Pancreas (tissue), 10 donors: ENCODE measurements at regions not wholly inside any gene's neighbourhood (a gene's known extent, or its start where the extent isn't known, plus 50 kb on each side); places are given as distances from the start of the nearest gene placed in this dataset.

Experiments
- ATAC-seq, 4 donors: fragments of 200-7000 bp; cut with Tn5 transposase; one replicate each; pipeline versions ENCODE4 v1.8.0 to v1.9.1; 2020; ENCODE audit warnings: mild to moderate bottlenecking in 4 of 4, moderate library complexity in 4 of 4
- DNase-seq, 6 donors: peaks; one replicate each; pipeline ENCODE4 v3.0.0-alpha.2; 2020
- FAIRE-seq: peaks from 2 replicates; lab custom pipeline; 2012; peaks lifted over from hg19 to GRCh38; lab: Jason Lieb, UNC
- H3K27ac ChIP-seq, 4 donors: fragments of 200-600 bp; sonication (generic); 1 replicate in 3 of 4; 2 replicates in 1 of 4; pipeline versions ENCODE4 v1.5.0 to v1.8.0; 2020
- H3K27me3 ChIP-seq, 4 donors: fragments of 200-600 bp; one replicate each; pipeline ENCODE4 v1.8.0; 2021
- H3K36me3 ChIP-seq, 3 donors: fragments of 200-600 bp; sonication (generic) in 1 of 3; one replicate each; pipeline versions ENCODE4 v1.5.0 to v1.8.0; 2020 to 2021
- H3K4me1 ChIP-seq, 3 donors: fragments of 200-600 bp; one replicate each; pipeline ENCODE4 v1.8.0; 2021
- H3K4me3 ChIP-seq, 4 donors: fragments of 200-600 bp; sonication (generic) in 2 of 4; one replicate each; pipeline versions ENCODE4 v1.5.0 to v1.8.0; 2020 to 2021
- H3K9me3 ChIP-seq, 4 donors: fragments of 200-600 bp; one replicate each; pipeline ENCODE4 v1.8.0; 2021
- WGBS, 2 donors: extraction: QIAGEN DNeasy Blood & Tissue Kit; methylation state at CpG; one replicate each; pipeline ENCODE4 v1.1.7; 2013; 5-methylcytosine and 5-hydroxymethylcytosine counted together
- intact Hi-C, 3 donors: fragments of 100-400 bp; cut with DNase I; formaldehyde crosslinking; loops; one replicate each; pipeline versions ENCODE4 v1.11.1 to v1.14.2; 2022
- TF ChIP-seq, protein P1 (sequence below), 4 donors: fragments of 200-600 bp; sonication (generic) in 3 of 4; IDR thresholded peaks; one replicate each; pipeline versions ENCODE4 v1.5.0 to v1.8.0; 2021; ENCODE audit warnings: antibody characterized with exemption in 4 of 4
- donor health status: healthy with polysubstance abuse.
- donor health status: DM: no; HTN: no; CAD: no; lungs with moderate emphysema.
- donor health status: DM: no; HTN: no; CAD: no.
- donor health status: control.
- donor health status: control.
- donor health status: Bipolar disorder and iron deficiency.
- donor health status: DM: yes; HTN: yes; CAD: no.
- donor health status: DM: no; HTN: no; CAD: no.
- donor health status: DM: no; HTN: no; CAD: no.
- donor health status: DM: yes; HTN: yes; CAD: no.

GRCh38 chr4:149885896-149886295, 70.3 kb upstream of the IQCM start:
- FAIRE-seq, result no peak
- H3K4me1 ChIP-seq, result no peaks in the 10 kb centered on the region

DNA sequence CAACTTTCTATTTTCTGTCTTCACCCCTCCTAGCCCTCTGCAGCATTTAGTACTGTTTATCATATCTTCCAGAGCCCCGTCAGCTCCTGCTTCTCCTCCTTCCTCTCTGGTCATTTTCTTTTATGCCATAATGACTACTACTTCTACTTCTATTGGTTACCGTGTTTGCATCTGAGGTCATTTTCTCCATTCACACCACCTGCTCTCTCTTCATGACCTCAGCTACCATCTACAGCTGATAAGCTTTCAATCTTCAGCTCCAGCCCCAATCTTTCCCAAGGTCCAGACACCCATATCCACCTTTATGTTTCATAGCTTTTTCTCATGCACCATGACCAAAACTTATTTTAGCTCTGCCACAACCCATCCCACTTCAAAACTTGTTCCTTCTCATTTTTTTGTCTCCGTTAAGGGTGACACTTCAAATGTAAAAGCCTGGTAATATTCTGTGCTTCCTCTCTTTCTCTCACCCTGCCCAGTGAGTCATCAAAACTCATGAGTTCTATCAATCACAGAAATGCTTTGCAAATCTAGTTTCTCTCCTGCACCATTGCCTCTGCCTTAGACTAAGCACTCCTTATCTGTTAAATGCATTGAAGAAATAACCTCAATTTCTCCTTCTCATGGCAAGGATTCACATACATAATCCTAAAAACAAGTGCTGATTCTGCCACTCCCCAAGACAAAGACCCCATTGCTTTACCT, 71.3 kb upstream of the IQCM start:
- Histone ChIP-seq H3K27me3 (no peaks in the 10 kb centered on the region), H3K27ac (no peak overlapping the region), H3K4me3 (no peak overlapping the region), H3K9me3 (no peaks in the 10 kb centered on the region), H3K4me1 (no peaks in the 10 kb centered on the region), H3K36me3 (no peaks in the 10 kb centered on the region)
- 51 to 72% methylated on average over 3 of the region's 3 CpGs for WGBS, 2 donors
- TF ChIP-seq, protein P1, sequence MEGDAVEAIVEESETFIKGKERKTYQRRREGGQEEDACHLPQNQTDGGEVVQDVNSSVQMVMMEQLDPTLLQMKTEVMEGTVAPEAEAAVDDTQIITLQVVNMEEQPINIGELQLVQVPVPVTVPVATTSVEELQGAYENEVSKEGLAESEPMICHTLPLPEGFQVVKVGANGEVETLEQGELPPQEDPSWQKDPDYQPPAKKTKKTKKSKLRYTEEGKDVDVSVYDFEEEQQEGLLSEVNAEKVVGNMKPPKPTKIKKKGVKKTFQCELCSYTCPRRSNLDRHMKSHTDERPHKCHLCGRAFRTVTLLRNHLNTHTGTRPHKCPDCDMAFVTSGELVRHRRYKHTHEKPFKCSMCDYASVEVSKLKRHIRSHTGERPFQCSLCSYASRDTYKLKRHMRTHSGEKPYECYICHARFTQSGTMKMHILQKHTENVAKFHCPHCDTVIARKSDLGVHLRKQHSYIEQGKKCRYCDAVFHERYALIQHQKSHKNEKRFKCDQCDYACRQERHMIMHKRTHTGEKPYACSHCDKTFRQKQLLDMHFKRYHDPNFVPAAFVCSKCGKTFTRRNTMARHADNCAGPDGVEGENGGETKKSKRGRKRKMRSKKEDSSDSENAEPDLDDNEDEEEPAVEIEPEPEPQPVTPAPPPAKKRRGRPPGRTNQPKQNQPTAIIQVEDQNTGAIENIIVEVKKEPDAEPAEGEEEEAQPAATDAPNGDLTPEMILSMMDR (IDR thresholded peaks at IDR 0.05), result no peak
- no peak for ATAC-seq
- intact Hi-C loops, result no loop called here
- no peak for FAIRE-seq
- no peak for DNase-seq

More at GRCh38 chr4:149885896-149886295, 70.3 kb upstream of the IQCM start:
- TF ChIP-seq, protein P1 (IDR thresholded peaks at IDR 0.05), result no peak
- H3K27ac ChIP-seq, result no peak overlapping the region
- H3K36me3 ChIP-seq, result no peaks in the 10 kb centered on the region
- ATAC-seq, result no peak
- intact Hi-C loops, result no loop called here
- H3K4me3 ChIP-seq, result no peak overlapping the region
- no peaks in the 10 kb centered on the region for H3K9me3 ChIP-seq
- H3K27me3 ChIP-seq, result no peaks in the 10 kb centered on the region
- DNase-seq, result no peak

DNA sequence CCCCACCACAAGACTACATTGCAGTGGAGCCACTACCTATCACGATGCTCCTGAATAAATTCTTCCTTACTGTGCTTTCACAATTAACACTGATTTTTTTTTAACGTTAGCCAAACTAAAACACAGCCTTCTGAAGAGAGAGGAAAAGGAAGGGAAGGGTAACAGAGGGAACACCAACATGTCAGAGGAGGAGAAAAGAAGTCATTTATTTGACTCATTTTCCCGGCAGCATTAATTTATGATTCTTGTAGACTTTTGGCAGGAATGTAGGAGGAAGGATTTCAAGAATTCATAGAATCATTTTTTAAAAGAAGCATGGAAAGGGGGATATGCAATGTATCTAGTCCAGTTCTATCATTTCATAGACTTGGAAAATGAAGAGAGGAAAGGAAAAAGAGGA, 74.3 kb upstream of the IQCM start:
- DNase-seq (no peak), FAIRE-seq (no peak), ATAC-seq (no peak)
- WGBS, 2 donors, result 72 to 74% methylated on average over 3 of the region's 3 CpGs
- Histone ChIP-seq H3K4me1 (no peaks in the 10 kb centered on the region), H3K9me3 (no peaks in the 10 kb centered on the region), H3K4me3 (no peak overlapping the region), H3K27me3 (no peaks in the 10 kb centered on the region), H3K36me3 (no peaks in the 10 kb centered on the region), H3K27ac (no peak overlapping the region)
- intact Hi-C loops, result no loop called here
- TF ChIP-seq, protein P1 (IDR thresholded peaks at IDR 0.05), result no peak

DNA sequence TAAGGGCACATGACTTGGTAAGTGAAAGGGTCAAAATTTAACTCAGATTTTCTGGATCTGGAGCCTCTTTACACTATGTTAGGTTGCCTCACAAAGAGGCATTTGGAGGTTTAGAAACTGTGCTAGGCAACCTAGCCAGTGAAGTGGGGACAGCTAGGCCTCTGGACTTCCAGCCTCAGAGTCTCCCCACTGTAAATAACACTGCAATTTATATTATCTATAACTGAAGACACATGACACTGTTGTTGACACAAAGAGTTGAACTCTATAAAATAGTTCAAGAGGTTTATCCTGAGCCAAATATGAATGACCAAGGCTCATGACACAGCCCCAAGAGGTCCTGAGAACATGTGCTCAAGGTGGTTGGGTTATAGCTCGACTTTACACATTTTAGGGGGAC, 74.9 kb upstream of the IQCM start:
- Histone ChIP-seq H3K9me3 (no peaks in the 10 kb centered on the region), H3K27me3 (no peaks in the 10 kb centered on the region), H3K27ac (no peak overlapping the region), H3K4me1 (no peaks in the 10 kb centered on the region), H3K4me3 (no peak overlapping the region), H3K36me3 (no peaks in the 10 kb centered on the region)
- intact Hi-C loops, result no loop called here
- FAIRE-seq, result no peak
- no peak for DNase-seq
- WGBS, 2 donors, result 35 to 42% methylated on average over 1 of the region's 1 CpG
- TF ChIP-seq, protein P1 (IDR thresholded peaks at IDR 0.05), result no peak
- ATAC-seq, result no peak

DNA sequence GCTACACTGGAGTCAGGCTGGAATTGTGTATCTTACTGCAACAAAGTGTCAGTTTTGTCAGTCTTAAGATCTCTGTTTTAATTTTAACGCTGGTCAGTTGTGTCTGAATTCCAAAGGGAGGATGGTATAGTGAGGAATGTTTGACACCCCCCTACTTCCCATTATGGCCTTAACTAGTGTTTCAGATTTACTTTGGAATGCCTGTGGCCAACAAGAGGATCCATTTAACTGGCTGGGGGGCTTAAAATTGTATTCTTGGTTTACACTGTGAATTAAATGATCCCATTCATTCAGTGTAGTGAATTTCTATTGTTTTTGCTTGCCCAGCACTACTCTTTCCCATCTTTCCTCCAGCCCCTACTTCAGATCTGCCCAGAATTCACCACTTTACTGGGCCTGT, 75.8 kb upstream of the IQCM start:
- TF ChIP-seq, protein P1 (IDR thresholded peaks at IDR 0.05), result no peak
- Histone ChIP-seq H3K4me1 (no peaks in the 10 kb centered on the region), H3K27ac (no peak overlapping the region), H3K4me3 (no peak overlapping the region), H3K27me3 (no peaks in the 10 kb centered on the region), H3K9me3 (no peaks in the 10 kb centered on the region), H3K36me3 (no peaks in the 10 kb centered on the region)
- no peak for DNase-seq
- ATAC-seq, result no peak
- WGBS, 2 donors, result 44 to 63% methylated on average over 1 of the region's 1 CpG
- intact Hi-C loops, result no loop called here
- FAIRE-seq, result no peak
